ENCODE measurements at regions not wholly inside any gene's neighbourhood (a gene's known extent, or its start where the extent isn't known, plus 50 kb on each side); places are given as distances from the start of the nearest gene placed in this dataset.

DNA sequence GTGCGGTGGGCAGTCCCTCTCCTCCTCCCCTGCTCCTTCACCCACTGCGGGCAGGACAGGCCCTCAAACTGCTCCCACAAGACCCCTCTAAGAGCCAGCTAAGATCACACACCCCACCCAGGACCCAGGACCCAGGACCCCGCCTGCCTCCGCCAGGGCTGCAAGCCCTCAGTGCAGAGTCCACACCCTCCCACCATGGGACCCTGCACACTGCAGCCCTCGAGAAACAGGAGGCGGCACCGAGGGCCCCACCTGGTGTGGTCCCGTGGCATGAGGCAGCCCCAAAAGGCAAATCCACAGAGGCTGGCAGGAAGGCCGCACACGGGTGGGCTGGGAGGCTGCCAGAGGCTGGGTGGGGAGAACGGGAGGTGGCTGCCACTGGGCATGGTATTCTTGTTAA is 94.7 kb downstream of the ENGASE start:
- H3K4me2 ChIP-seq (ENCODE audit: low read depth, low read length, poor library complexity, severe bottlenecking) = no peak overlapping the region
- H3K36me3 ChIP-seq (ENCODE audit: low read length) = no peaks in the 10 kb centered on the region
- no peak for TF ChIP-seq EZH2phosphoT487 (conservative IDR thresholded peaks at IDR 0.05; ENCODE audit: low read length)
- TF ChIP-seq CTCF (IDR thresholded peaks at IDR 0.05; ENCODE audit: insufficient read depth, low read length, poor library complexity, severe bottlenecking) = no peak

GRCh38 chr17:79168486-79169055 is 93.9 kb downstream of the ENGASE start:
- Histone ChIP-seq H3K9ac (ENCODE audit: low read length) (no peak overlapping the region), H3F3A (ENCODE audit: insufficient read depth) (no peaks in the 10 kb centered on the region), H3K9me3 (ENCODE audit: insufficient read depth, low read length) (no peaks in the 10 kb centered on the region), H3K4me2 (ENCODE audit: low read depth, low read length, poor library complexity, severe bottlenecking) (no peak overlapping the region), H3K4me3 (ENCODE audit: insufficient read depth, low read length, poor library complexity, severe bottlenecking) (no peak overlapping the region), H4K20me1 (ENCODE audit: low read depth, low read length) (no peaks in the 10 kb centered on the region), H3K79me2 (ENCODE audit: insufficient read depth, low read length) (no peaks in the 10 kb centered on the region), H3K27ac (ENCODE audit: low read depth, low read length) (no peak overlapping the region), H2AFZ (ENCODE audit: low read depth, low read length, severe bottlenecking) (no peak overlapping the region), H3K36me3 (ENCODE audit: low read length) (no peaks in the 10 kb centered on the region), H3K9me2 (replicated peaks; ENCODE audit: insufficient read depth, low read length) (no peaks in the 10 kb centered on the region), H3K27me3 (ENCODE audit: low read length) (no peaks in the 10 kb centered on the region)
- TF ChIP-seq EZH2phosphoT487 (conservative IDR thresholded peaks at IDR 0.05; ENCODE audit: low read length) = no peak

More for the DNA sequence above, 94.7 kb downstream of the ENGASE start:
- no peaks in the 10 kb centered on the region for H3K27me3 ChIP-seq (ENCODE audit: low read length)
- H3F3A ChIP-seq (ENCODE audit: insufficient read depth) = no peaks in the 10 kb centered on the region
- H3K9me2 ChIP-seq (replicated peaks; ENCODE audit: insufficient read depth, low read length) = no peaks in the 10 kb centered on the region
- no peaks in the 10 kb centered on the region for H4K20me1 ChIP-seq (ENCODE audit: low read depth, low read length)
- H3K79me2 ChIP-seq (ENCODE audit: insufficient read depth, low read length) = no peaks in the 10 kb centered on the region
- no peak overlapping the region for H3K27ac ChIP-seq (ENCODE audit: low read depth, low read length)
- H2AFZ ChIP-seq (ENCODE audit: low read depth, low read length, severe bottlenecking) = no peak overlapping the region
- H3K9ac ChIP-seq (ENCODE audit: low read length) = no peak overlapping the region
- H3K9me3 ChIP-seq (ENCODE audit: insufficient read depth, low read length) = no peaks in the 10 kb centered on the region
- H3K4me3 ChIP-seq (ENCODE audit: insufficient read depth, low read length, poor library complexity, severe bottlenecking) = no peak overlapping the region

DNA sequence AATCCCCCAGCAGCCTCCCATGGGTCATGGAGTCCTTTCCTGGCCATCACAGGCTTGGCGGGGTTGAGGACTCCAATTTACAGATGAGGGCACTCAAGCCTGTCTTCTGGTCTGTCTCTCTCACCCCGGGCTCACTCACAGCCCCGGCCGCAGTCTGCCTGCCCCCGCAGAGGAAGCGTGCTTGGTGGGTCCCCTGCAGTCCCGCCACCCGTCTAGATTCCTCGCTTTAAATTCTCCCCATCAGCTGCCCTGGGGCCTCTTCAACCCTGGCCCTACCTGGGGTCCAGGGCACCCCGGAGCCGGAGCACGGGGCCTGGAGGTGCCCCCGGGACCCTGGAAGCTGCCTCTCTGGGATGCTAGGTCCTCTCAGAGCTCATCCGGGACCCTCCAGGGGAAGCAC is 92.9 kb downstream of the ENGASE start:
- Histone ChIP-seq H3K9ac (ENCODE audit: low read length) (no peak overlapping the region), H3K27me3 (ENCODE audit: low read length) (no peaks in the 10 kb centered on the region), H3F3A (ENCODE audit: insufficient read depth) (no peaks in the 10 kb centered on the region), H3K9me3 (ENCODE audit: insufficient read depth, low read length) (no peaks in the 10 kb centered on the region), H3K79me2 (ENCODE audit: insufficient read depth, low read length) (no peaks in the 10 kb centered on the region), H3K36me3 (ENCODE audit: low read length) (no peaks in the 10 kb centered on the region), H2AFZ (ENCODE audit: low read depth, low read length, severe bottlenecking) (no peak overlapping the region), H3K27ac (ENCODE audit: low read depth, low read length) (no peak overlapping the region), H3K4me3 (ENCODE audit: insufficient read depth, low read length, poor library complexity, severe bottlenecking) (no peak overlapping the region), H3K4me2 (ENCODE audit: low read depth, low read length, poor library complexity, severe bottlenecking) (no peak overlapping the region), H3K9me2 (replicated peaks; ENCODE audit: insufficient read depth, low read length) (no peaks in the 10 kb centered on the region), H4K20me1 (ENCODE audit: low read depth, low read length) (no peaks in the 10 kb centered on the region)
- TF ChIP-seq CTCF (IDR thresholded peaks at IDR 0.05; ENCODE audit: insufficient read depth, low read length, poor library complexity, severe bottlenecking) (no peak), EZH2phosphoT487 (conservative IDR thresholded peaks at IDR 0.05; ENCODE audit: low read length) (no peak)

DNA sequence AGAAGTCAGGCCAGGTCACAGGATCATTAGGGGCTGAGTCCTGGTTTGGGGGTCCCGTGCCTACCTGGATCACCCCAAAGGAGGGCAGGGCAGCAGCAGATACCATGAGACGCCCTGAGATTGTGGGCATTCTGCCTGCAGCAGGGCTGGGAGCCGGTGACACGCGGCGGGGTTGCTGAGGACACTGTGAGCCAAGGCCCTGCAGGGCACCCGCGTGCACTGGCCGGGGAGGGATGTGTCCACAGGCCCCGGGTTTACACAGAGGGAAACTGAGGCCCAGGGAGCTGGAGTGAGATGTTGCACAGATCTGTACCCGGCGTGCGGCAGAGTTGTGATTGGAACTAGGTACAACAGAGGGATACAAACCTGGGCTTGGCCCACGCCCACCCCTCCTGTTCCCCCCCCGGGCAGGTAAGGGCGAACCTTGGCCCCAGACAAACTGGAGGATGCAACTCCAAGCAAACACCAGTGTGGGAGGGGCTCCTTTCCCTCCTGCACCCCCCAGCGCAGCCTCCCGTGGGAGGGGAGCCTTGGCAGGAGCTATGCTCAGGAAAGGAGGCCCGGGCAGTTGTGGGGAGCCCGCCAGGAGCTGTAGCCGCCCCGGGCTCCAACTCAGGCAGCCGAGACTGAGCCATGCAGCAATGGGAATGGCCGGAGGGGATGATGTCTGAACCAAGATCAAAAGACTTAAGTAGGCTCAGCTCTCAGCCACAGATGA is 91.3 kb downstream of the ENGASE start:
- TF ChIP-seq CTCF (IDR thresholded peaks at IDR 0.05; ENCODE audit: insufficient read depth, low read length, poor library complexity, severe bottlenecking) (no peak), EZH2phosphoT487 (conservative IDR thresholded peaks at IDR 0.05; ENCODE audit: low read length) (no peak)
- H3K27ac ChIP-seq (ENCODE audit: low read depth, low read length) = no peak overlapping the region
- no peaks in the 10 kb centered on the region for H3K9me3 ChIP-seq (ENCODE audit: insufficient read depth, low read length)
- H3F3A ChIP-seq (ENCODE audit: insufficient read depth) = no peaks in the 10 kb centered on the region
- no peaks in the 10 kb centered on the region for H3K9me2 ChIP-seq (replicated peaks; ENCODE audit: insufficient read depth, low read length)
- H3K4me2 ChIP-seq (ENCODE audit: low read depth, low read length, poor library complexity, severe bottlenecking) = no peak overlapping the region
- no peaks in the 10 kb centered on the region for H3K79me2 ChIP-seq (ENCODE audit: insufficient read depth, low read length)
- H4K20me1 ChIP-seq (ENCODE audit: low read depth, low read length) = no peaks in the 10 kb centered on the region
- H3K27me3 ChIP-seq (ENCODE audit: low read length) = no peaks in the 10 kb centered on the region
- no peak overlapping the region for H2AFZ ChIP-seq (ENCODE audit: low read depth, low read length, severe bottlenecking)
- no peak overlapping the region for H3K9ac ChIP-seq (ENCODE audit: low read length)
- H3K36me3 ChIP-seq (ENCODE audit: low read length) = no peaks in the 10 kb centered on the region
- no peak overlapping the region for H3K4me3 ChIP-seq (ENCODE audit: insufficient read depth, low read length, poor library complexity, severe bottlenecking)

Measured in SU-DHL-6 (cell line).